ENCODE measurements at regions not wholly inside any gene's neighbourhood (a gene's known extent, or its start where the extent isn't known, plus 50 kb on each side); places are given as distances from the start of the nearest gene placed in this dataset.
"Not testable (repeated sequence)": the region's sequence is repeated elsewhere in the genome, so short reads cannot be mapped to it uniquely, and the experiment has no call there.

GRCh38 chr18:10252952-10253705 is 201.3 kb upstream of the APCDD1 start:
- Histone ChIP-seq H3K36me3 (ENCODE audit: insufficient read depth in 1 of 2, low read depth in 1 of 2) (no peaks in the 10 kb centered on the region), H3K27me3 (ENCODE audit: insufficient read depth in 3 of 3, low read length in 2 of 3) (peaks cover 0 to 6% (median 0%) of the 10 kb centered on the region in 3 donors), H3K4me3 (no peak overlapping the region), H3K9me3 (no peaks in the 10 kb centered on the region), H3K4me1 (no peaks in the 10 kb centered on the region), H3K27ac (no peak overlapping the region)
- intact Hi-C loops (cut with DNase I) = no loop called here
- WGBS, 3 donors = 63 to 72% (median 66%) methylated on average over 5 of the region's 5 CpGs
- TF ChIP-seq CTCF (IDR thresholded peaks at IDR 0.05) = no peak
- ATAC-seq (no peak), DNase-seq (no peak)

- ATAC-seq; H3K4me3 ChIP-seq; H3K27ac ChIP-seq; DNase-seq; H3K36me3 ChIP-seq (ENCODE audit: insufficient read depth in 1 of 2, low read depth in 1 of 2); H3K9me3 ChIP-seq; H3K4me1 ChIP-seq; H3K27me3 ChIP-seq (ENCODE audit: insufficient read depth in 3 of 3, low read length in 2 of 3); intact Hi-C loops (cut with DNase I): not testable (repeated sequence)
- WGBS, 3 donors = 79 to 100% (median 84%) methylated on average over 3 of the region's 3 CpGs
Measured at GRCh38 chr18:10256276-10256675, 198.2 kb upstream of the APCDD1 start.

GRCh38 chr18:10258836-10259474 is 195.5 kb upstream of the APCDD1 start:
- Histone ChIP-seq H3K9me3 (no peaks in the 10 kb centered on the region), H3K4me1 (no peaks in the 10 kb centered on the region), H3K36me3 (ENCODE audit: insufficient read depth in 1 of 2, low read depth in 1 of 2) (no peaks in the 10 kb centered on the region), H3K27me3 (ENCODE audit: insufficient read depth in 3 of 3, low read length in 2 of 3) (peaks cover 0 to 6% (median 0%) of the 10 kb centered on the region in 3 donors), H3K27ac (no peak overlapping the region), H3K4me3 (no peak overlapping the region)
- ATAC-seq (no peak), DNase-seq (no peak)
- intact Hi-C loops (cut with DNase I) = no loop called here
- WGBS, 3 donors = 34 to 50% (median 36%) methylated on average over 5 of the region's 5 CpGs
- no peak for TF ChIP-seq CTCF (IDR thresholded peaks at IDR 0.05)

- no peak for ATAC-seq
- peaks cover 0 to 6% (median 0%) of the 10 kb centered on the region in 3 donors for H3K27me3 ChIP-seq (ENCODE audit: insufficient read depth in 3 of 3, low read length in 2 of 3)
- intact Hi-C loops (cut with DNase I) = no loop called here
- H3K9me3 ChIP-seq = no peaks in the 10 kb centered on the region
- H3K36me3 ChIP-seq (ENCODE audit: insufficient read depth in 1 of 2, low read depth in 1 of 2) = no peaks in the 10 kb centered on the region
- H3K27ac ChIP-seq = no peak overlapping the region
- no peak overlapping the region for H3K4me3 ChIP-seq
- no peak for TF ChIP-seq CTCF (IDR thresholded peaks at IDR 0.05)
- no peaks in the 10 kb centered on the region for H3K4me1 ChIP-seq
- 70 to 81% (median 73%) methylated on average over 3 of the region's 3 CpGs for WGBS, 3 donors
- DNase-seq = no peak
Measured at GRCh38 chr18:10259901-10260300, 194.5 kb upstream of the APCDD1 start.

DNA sequence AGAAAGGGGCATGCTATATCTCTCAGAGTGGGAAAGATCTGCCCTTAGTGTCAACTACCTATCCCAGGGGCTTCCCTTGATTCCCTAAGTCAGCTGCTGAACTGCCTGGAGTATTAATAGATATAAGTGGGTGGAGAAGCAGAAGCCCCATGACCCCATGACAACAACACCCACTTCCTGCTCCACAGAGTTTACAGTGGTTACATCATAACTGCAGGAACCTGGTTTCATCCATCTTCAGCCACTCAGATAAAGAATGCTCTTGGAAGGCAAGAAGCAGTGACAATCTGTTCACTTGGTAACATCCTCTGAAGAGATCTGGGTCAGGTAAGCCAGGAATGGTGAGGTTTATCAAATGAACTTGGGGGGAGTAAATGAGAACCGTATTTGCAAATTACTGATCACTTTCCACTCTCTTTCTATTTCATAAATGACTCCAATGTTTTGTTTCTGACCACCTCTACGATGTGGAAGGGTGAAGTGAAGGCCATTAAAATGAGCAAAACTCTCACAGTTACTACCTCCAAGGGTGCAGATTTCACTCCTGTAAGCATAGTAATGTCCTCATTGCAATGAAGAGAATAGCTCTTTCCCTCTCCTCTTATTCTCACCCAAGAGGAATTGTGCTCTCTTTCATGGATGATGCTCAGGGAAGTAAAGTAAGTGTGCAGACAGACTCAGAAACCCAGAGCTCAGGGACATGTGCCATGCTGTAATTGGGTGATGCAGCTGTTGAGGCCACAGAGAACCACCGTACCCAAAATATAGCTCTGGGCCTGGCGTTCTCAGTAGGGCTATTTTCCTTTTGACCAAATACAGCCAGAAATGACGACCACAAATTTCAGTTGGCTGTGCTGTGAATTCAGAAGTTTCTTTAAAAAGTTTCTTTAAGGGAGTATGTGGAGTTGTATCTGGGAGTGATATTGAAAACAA is 192.8 kb upstream of the APCDD1 start:
- ATAC-seq (no peak), DNase-seq (no peak)
- intact Hi-C loops (cut with DNase I) = no loop called here
- WGBS, 3 donors = 73 to 82% (median 74%) methylated on average over 5 of the region's 5 CpGs
- TF ChIP-seq CTCF (IDR thresholded peaks at IDR 0.05) = no peak
- H3K4me1 ChIP-seq = no peaks in the 10 kb centered on the region
- no peak overlapping the region for H3K4me3 ChIP-seq
- no peak overlapping the region for H3K27ac ChIP-seq
- peaks cover 0 to 6% (median 0%) of the 10 kb centered on the region in 3 donors for H3K27me3 ChIP-seq (ENCODE audit: insufficient read depth in 3 of 3, low read length in 2 of 3)
- H3K9me3 ChIP-seq = no peaks in the 10 kb centered on the region
- no peaks in the 10 kb centered on the region for H3K36me3 ChIP-seq (ENCODE audit: insufficient read depth in 1 of 2, low read depth in 1 of 2)

All from psoas muscle (tissue), 7 donors.